Upper lobe of left lung (tissue), 4 donors: ENCODE measurements at regions not wholly inside any gene's neighbourhood (a gene's known extent, or its start where the extent isn't known, plus 50 kb on each side); places are given as distances from the start of the nearest gene placed in this dataset.

Experiments
- CTCF ChIP-seq, 6 experiments: fragments of 450-650 bp in 4 of 6; fragments of 200-600 bp in 2 of 6; sonication (generic) in 2 of 6; IDR thresholded peaks; one replicate each; pipeline ENCODE4 v1.5.1; 2016 to 2019; ENCODE audit warnings: antibody characterized with exemption in 6 of 6
- POLR2A ChIP-seq, 4 donors: fragments of 450-650 bp; IDR thresholded peaks; one replicate each; pipeline ENCODE4 v1.5.1; 2016 to 2017; ENCODE audit warnings: antibody characterized with exemption in 4 of 4, mild to moderate bottlenecking in 2 of 4
- POLR2AphosphoS5 ChIP-seq, 2 donors: sonication (generic); formaldehyde crosslinking; IDR thresholded peaks; one replicate each; pipeline ENCODE4 v1.5.1; 2017; ENCODE audit warnings: antibody characterized with exemption in 2 of 2

- TF ChIP-seq POLR2A (IDR thresholded peaks at IDR 0.05) (no peak), CTCF (IDR thresholded peaks at IDR 0.05) (no peak), POLR2AphosphoS5 (IDR thresholded peaks at IDR 0.05) (no peak)
Measured at GRCh38 chr7:34269084-34269483, 363.7 kb downstream of the BMPER start.
